ENCODE measurements at regions not wholly inside any gene's neighbourhood (a gene's known extent, or its start where the extent isn't known, plus 50 kb on each side); places are given as distances from the start of the nearest gene placed in this dataset.
"Not testable (repeated sequence)": the region's sequence is repeated elsewhere in the genome, so short reads cannot be mapped to it uniquely, and the experiment has no call there.

DNA sequence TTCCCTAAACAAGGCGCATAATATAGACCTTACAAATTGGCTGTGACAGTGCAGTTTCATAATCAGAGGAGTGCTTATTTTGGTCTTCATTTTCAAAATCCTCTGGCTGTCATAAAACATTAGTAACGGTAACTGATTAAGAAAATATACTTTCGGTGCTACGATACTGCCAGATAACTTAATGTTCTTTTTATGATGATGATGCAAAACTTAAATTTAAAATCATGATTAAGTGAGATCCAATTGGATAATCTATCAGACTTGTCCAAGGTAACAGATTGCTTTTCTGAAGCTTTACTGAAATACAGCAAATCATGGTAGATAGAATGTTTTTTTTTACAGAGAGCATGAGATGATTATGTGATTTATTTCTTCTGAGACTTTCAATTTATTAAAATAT, 364.2 kb upstream of the CNTN3 start:
- no TSS peak for BruUV-seq (replicated peaks)
- H3K27ac ChIP-seq (ENCODE audit: low read depth, low read length, poor library complexity, severe bottlenecking) = no peak overlapping the region
- POLR2A ChIA-PET = no interaction called here

DNA sequence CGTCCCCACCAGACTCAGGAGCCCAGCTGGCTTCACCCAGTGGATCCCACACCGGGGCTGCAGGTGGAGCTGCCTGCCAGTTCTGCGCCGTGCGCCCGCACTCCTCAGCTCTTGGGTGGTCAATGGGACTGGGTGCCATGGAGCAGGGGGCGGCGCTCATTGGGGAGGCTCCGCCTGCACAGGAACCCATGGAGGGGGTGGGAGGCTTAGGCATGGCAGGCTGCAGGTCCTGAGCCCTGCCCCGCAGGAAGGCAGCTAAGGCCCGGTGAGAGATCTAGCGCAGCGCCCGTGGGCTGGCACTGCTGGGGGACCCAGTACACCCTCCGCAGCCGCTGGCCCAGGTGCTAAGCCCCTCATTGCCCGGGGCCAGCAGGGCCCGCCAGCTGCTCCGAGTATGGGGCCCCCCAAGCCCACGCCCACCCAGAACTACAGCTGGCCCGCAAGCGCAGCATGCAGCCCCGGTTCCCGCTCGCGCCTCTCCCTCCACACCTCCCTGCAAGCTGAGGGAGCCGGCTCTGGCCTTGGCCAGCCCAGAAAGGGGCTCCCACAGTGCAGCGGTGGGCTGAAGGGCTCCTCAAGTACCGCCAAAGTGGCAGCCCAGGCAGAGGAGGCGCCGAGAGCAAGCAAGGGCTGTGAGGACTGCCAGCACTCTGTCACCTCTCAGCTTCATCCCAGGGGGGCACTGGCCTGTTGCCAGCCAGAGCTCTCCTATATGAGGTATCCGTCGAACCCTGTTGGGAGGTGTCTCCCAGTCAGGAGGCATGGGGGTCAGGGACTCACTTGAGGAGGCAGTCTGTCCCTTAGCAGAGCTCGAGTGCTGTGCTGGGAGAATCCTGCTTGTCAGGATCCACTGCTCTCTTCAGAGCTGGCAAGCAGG, 370.8 kb upstream of the CNTN3 start:
- CTCF ChIA-PET (ENCODE audit: unreplicated experiment); intact Hi-C loops (cut with micrococcal nuclease; ENCODE audit: unreplicated experiment): not testable (repeated sequence)

More for the DNA sequence above, 364.2 kb upstream of the CNTN3 start:
- no peaks in the 10 kb centered on the region for H3K9me3 ChIP-seq (ENCODE audit: low read length)
- intact Hi-C loops (cut with micrococcal nuclease; ENCODE audit: unreplicated experiment) = no loop called here
- H3K79me2 ChIP-seq (ENCODE audit: insufficient read depth, low read depth, low read length) = no peaks in the 10 kb centered on the region
- DNase-seq (ENCODE audit: low spot score) = no peak
- no peak overlapping the region for H3K4me2 ChIP-seq (ENCODE audit: low read length)
- H3K4me1 ChIP-seq (ENCODE audit: insufficient read depth, low read length, poor library complexity, severe bottlenecking) = no peaks in the 10 kb centered on the region
- CTCF ChIA-PET (ENCODE audit: unreplicated experiment) = no interaction called here
- H2AFZ ChIP-seq (ENCODE audit: low read length) = no peak overlapping the region
- no peaks in the 10 kb centered on the region for H3K9me2 ChIP-seq (ENCODE audit: insufficient read depth, low read length)
- H3K36me3 ChIP-seq (ENCODE audit: insufficient read depth, low read length) = no peaks in the 10 kb centered on the region
- H3K4me3 ChIP-seq (ENCODE audit: low read depth, low read length, poor library complexity, severe bottlenecking) = no peak overlapping the region
- TF ChIP-seq EZH2phosphoT487 (IDR thresholded peaks at IDR 0.05; ENCODE audit: borderline replicate concordance, low read depth, low read length) = no peak
- TF ChIP-seq, protein P1, sequence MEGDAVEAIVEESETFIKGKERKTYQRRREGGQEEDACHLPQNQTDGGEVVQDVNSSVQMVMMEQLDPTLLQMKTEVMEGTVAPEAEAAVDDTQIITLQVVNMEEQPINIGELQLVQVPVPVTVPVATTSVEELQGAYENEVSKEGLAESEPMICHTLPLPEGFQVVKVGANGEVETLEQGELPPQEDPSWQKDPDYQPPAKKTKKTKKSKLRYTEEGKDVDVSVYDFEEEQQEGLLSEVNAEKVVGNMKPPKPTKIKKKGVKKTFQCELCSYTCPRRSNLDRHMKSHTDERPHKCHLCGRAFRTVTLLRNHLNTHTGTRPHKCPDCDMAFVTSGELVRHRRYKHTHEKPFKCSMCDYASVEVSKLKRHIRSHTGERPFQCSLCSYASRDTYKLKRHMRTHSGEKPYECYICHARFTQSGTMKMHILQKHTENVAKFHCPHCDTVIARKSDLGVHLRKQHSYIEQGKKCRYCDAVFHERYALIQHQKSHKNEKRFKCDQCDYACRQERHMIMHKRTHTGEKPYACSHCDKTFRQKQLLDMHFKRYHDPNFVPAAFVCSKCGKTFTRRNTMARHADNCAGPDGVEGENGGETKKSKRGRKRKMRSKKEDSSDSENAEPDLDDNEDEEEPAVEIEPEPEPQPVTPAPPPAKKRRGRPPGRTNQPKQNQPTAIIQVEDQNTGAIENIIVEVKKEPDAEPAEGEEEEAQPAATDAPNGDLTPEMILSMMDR (conservative IDR thresholded peaks at IDR 0.05; ENCODE audit: low read length) = no peak
- H4K20me1 ChIP-seq (ENCODE audit: insufficient read depth, low read length) = no peaks in the 10 kb centered on the region

DNA sequence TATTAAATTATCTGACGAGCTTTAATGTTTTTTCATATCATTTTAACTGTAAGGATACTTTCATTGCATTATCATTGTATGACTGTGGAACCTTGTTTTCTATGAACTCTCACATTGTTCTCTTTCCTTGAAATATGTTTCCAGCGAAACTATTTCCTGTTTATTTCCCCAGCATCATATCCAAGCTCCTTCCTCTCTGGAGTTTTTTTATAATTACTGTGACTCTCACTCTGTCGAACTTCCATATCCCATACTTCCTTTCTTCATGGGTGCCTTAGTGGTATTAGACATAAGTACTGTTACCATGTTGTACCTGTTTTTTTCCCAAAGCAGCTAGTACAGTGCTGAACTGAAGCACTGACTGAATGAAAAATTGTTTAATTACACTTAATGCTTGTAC, 373.6 kb upstream of the CNTN3 start:
- ChIA-PET CTCF (ENCODE audit: unreplicated experiment) (no interaction called here), POLR2A (no interaction called here)
- Histone ChIP-seq H3K9me2 (ENCODE audit: insufficient read depth, low read length) (no peaks in the 10 kb centered on the region), H3K4me3 (ENCODE audit: low read depth, low read length, poor library complexity, severe bottlenecking) (no peak overlapping the region), H3K4me1 (ENCODE audit: insufficient read depth, low read length, poor library complexity, severe bottlenecking) (no peaks in the 10 kb centered on the region), H3K4me2 (ENCODE audit: low read length) (no peak overlapping the region), H4K20me1 (ENCODE audit: insufficient read depth, low read length) (no peaks in the 10 kb centered on the region), H2AFZ (ENCODE audit: low read length) (no peak overlapping the region), H3K9me3 (ENCODE audit: low read length) (no peaks in the 10 kb centered on the region), H3K36me3 (ENCODE audit: insufficient read depth, low read length) (no peaks in the 10 kb centered on the region), H3K27ac (ENCODE audit: low read depth, low read length, poor library complexity, severe bottlenecking) (no peak overlapping the region), H3K79me2 (ENCODE audit: insufficient read depth, low read depth, low read length) (no peaks in the 10 kb centered on the region)
- BruUV-seq (replicated peaks) = no TSS peak
- DNase-seq (ENCODE audit: low spot score) = no peak
- intact Hi-C loops (cut with micrococcal nuclease; ENCODE audit: unreplicated experiment) = no loop called here
- TF ChIP-seq, protein P1 (conservative IDR thresholded peaks at IDR 0.05; ENCODE audit: low read length) = no peak
- no peak for TF ChIP-seq EZH2phosphoT487 (IDR thresholded peaks at IDR 0.05; ENCODE audit: borderline replicate concordance, low read depth, low read length)

More for the DNA sequence above, 370.8 kb upstream of the CNTN3 start:
- not testable (repeated sequence) for H2AFZ ChIP-seq (ENCODE audit: low read length); H3K4me1 ChIP-seq (ENCODE audit: insufficient read depth, low read length, poor library complexity, severe bottlenecking); BruUV-seq (replicated peaks); H3K9me3 ChIP-seq (ENCODE audit: low read length); H4K20me1 ChIP-seq (ENCODE audit: insufficient read depth, low read length); H3K36me3 ChIP-seq (ENCODE audit: insufficient read depth, low read length); H3K4me3 ChIP-seq (ENCODE audit: low read depth, low read length, poor library complexity, severe bottlenecking); H3K27ac ChIP-seq (ENCODE audit: low read depth, low read length, poor library complexity, severe bottlenecking); H3K4me2 ChIP-seq (ENCODE audit: low read length); H3K79me2 ChIP-seq (ENCODE audit: insufficient read depth, low read depth, low read length); DNase-seq (ENCODE audit: low spot score); H3K9me2 ChIP-seq (ENCODE audit: insufficient read depth, low read length)
- POLR2A ChIA-PET = interaction anchor here (1.1 kb wide), 1 partner anchor 19 kb away, joined by 3 read pairs; no protein-coding TSS in a partner anchor
